Panc1 (cell line): ENCODE measurements at regions not wholly inside any gene's neighbourhood (a gene's known extent, or its start where the extent isn't known, plus 50 kb on each side); places are given as distances from the start of the nearest gene placed in this dataset.

Experiments
- ATAC-seq: fragments of 200-7000 bp; cut with Tn5 transposase; 2 replicates; pipeline ENCODE4 v1.9.1; 2020; ENCODE audit warnings: mild to moderate bottlenecking, moderate library complexity
- BruUV-seq: library from RNA; stranded (reverse); fragments of 400-500 nt; replicated peaks from 2 replicates; lab custom pipeline; 2021; lab: Mats Ljungman, UMichigan
- CTCF ChIA-PET: fragments of 300-600 bp; sonication (Branson Sonifier 250); formaldehyde crosslinking; loops from one replicate; lab custom pipeline; 2022; ENCODE audit warnings: antibody characterized with exemption; lab: Charles Lee
- POLR2A ChIA-PET: fragments of 300-600 bp; sonication (Branson Sonifier 250); formaldehyde crosslinking; loops from one replicate; lab custom pipeline; 2022; ENCODE audit warnings: antibody characterized with exemption; lab: Charles Lee
- DNase-seq: peaks from one replicate; pipeline ENCODE4 v3.0.0-alpha.2; 2010; ENCODE audit warnings: low read depth, low spot score
- H3K27ac ChIP-seq: 2 replicates; pipeline ENCODE4 v1.5.1; 2011; ENCODE audit warnings: mild to moderate bottlenecking, low read length, inconsistent platforms
- H3K27me3 ChIP-seq: fragments of 200-500 bp; sonication (Bioruptor generic); 2 replicates; pipeline ENCODE4 v1.6.0; 2014; ENCODE audit warnings: low read length, inconsistent platforms; ENCODE audit not compliant: control insufficient read depth, insufficient read depth
- H3K36me3 ChIP-seq: fragments of 200-500 bp; sonication (Bioruptor generic); 2 replicates; pipeline ENCODE4 v1.5.1; 2014; ENCODE audit warnings: inconsistent platforms, mild to moderate bottlenecking, low read length, moderate library complexity; ENCODE audit not compliant: control insufficient read depth, insufficient read depth
- H3K4me1 ChIP-seq: 2 replicates; pipeline ENCODE4 v1.5.1; 2011; ENCODE audit warnings: inconsistent platforms, mild to moderate bottlenecking, low read length, moderate library complexity; ENCODE audit not compliant: control insufficient read depth, insufficient read depth
- H3K4me3 ChIP-seq, 2 experiments: 2 replicates each; pipeline ENCODE4 v1.5.1; 2011 to 2012; ENCODE audit warnings: low read depth in 2 of 2, low read length in 2 of 2, mild to moderate bottlenecking in 2 of 2, inconsistent platforms in 1 of 2, moderate library complexity in 1 of 2
- H3K9me3 ChIP-seq: fragments of 200-500 bp; sonication (Bioruptor generic); 2 replicates; pipeline ENCODE4 v1.5.1; 2014; ENCODE audit warnings: low read depth, mild to moderate bottlenecking, inconsistent platforms, low read length, moderate library complexity; ENCODE audit not compliant: control insufficient read depth, insufficient read depth
- CTCF ChIP-seq: fragments of 450-650 bp; IDR thresholded peaks from 2 replicates; pipeline ENCODE4 v1.5.1; 2017; ENCODE audit warnings: mild to moderate bottlenecking
- POLR2AphosphoS5 ChIP-seq: IDR thresholded peaks from 2 replicates; pipeline ENCODE4 v1.6.1; 2012; ENCODE audit warnings: mild to moderate bottlenecking, low read depth, low read length, moderate library complexity
- REST ChIP-seq, 2 experiments: IDR thresholded peaks; 2 replicates each; pipeline ENCODE4 v1.6.1; 2011 to 2012; ENCODE audit warnings: low read depth in 2 of 2, control low read depth in 1 of 2, low read length in 1 of 2, mild to moderate bottlenecking in 1 of 2, moderate library complexity in 1 of 2; ENCODE audit not compliant: insufficient read depth in 1 of 2
- SIN3A ChIP-seq: IDR thresholded peaks from 2 replicates; pipeline ENCODE4 v1.6.1; 2012; ENCODE audit warnings: low read depth, mild to moderate bottlenecking, low read length, moderate library complexity, borderline replicate concordance; ENCODE audit not compliant: insufficient read depth
- TCF7L2 ChIP-seq: IDR thresholded peaks from 2 replicates; pipeline ENCODE4 v1.6.1; 2011; ENCODE audit warnings: mild to moderate bottlenecking, low read depth, low read length, inconsistent platforms
- in situ Hi-C: cut with HindIII; loops from 2 replicates; pipeline ENCODE4 v1.10.0; 2016; ENCODE audit warnings: low sequenced_read_pairs, low pct_unique_long_range_greater_than_20kb
- intact Hi-C: fragments of 100-400 bp; cut with micrococcal nuclease; formaldehyde crosslinking; loops from one replicate; pipeline ENCODE4 v1.10.0; 2022; ENCODE audit not compliant: unreplicated experiment

- ATAC-seq (no peak), DNase-seq (no peak)
- intact Hi-C loops (no loop called here), in situ Hi-C loops (no loop called here)
- BruUV-seq: no TSS peak
- Histone ChIP-seq H3K4me1 (no peaks in the 10 kb centered on the region), H3K27ac (no peak overlapping the region), H3K36me3 (no peaks in the 10 kb centered on the region), H3K9me3 (no peaks in the 10 kb centered on the region), H3K27me3 (no peaks in the 10 kb centered on the region), H3K4me3 (no peak overlapping the region)
- CTCF ChIA-PET: no interaction called here
- POLR2A ChIA-PET: no interaction called here
- TF ChIP-seq SIN3A (no peak), TCF7L2 (no peak), POLR2AphosphoS5 (no peak), REST (IDR thresholded peaks at IDR 0.05; ENCODE audit: insufficient read depth in 1 of 2, low read depth in 2 of 2, low read length in 1 of 2) (no peak), CTCF (no peak)
Observed at GRCh38 chr1:117788014-117788413, 141.4 kb downstream of the GDAP2 start.

GRCh38 chr1:117793413-117793812, 136.0 kb downstream of the GDAP2 start:
- TF ChIP-seq TCF7L2 (no peak), CTCF (no peak), POLR2AphosphoS5 (no peak), SIN3A (no peak), REST (IDR thresholded peaks at IDR 0.05; ENCODE audit: insufficient read depth in 1 of 2, low read depth in 2 of 2, low read length in 1 of 2) (no peak)
- H3K4me1 ChIP-seq: no peaks in the 10 kb centered on the region
- in situ Hi-C loops: no loop called here
- H3K36me3 ChIP-seq: no peaks in the 10 kb centered on the region
- no peaks in the 10 kb centered on the region for H3K9me3 ChIP-seq
- CTCF ChIA-PET: no interaction called here
- POLR2A ChIA-PET: no interaction called here
- intact Hi-C loops: no loop called here
- ATAC-seq: no peak
- no peak overlapping the region for H3K27ac ChIP-seq
- BruUV-seq: no TSS peak
- H3K27me3 ChIP-seq: no peaks in the 10 kb centered on the region
- no peak overlapping the region for H3K4me3 ChIP-seq
- DNase-seq: no peak
